OCI-LY7 (cell line): ENCODE measurements at regions not wholly inside any gene's neighbourhood (a gene's known extent, or its start where the extent isn't known, plus 50 kb on each side); places are given as distances from the start of the nearest gene placed in this dataset.

Experiments
- BruUV-seq: library from RNA; stranded (reverse); fragments of 400-500 nt; replicated peaks from 2 replicates; lab custom pipeline; 2021; lab: Mats Ljungman, UMichigan
- CTCF ChIA-PET: fragments of 300-600 bp; sonication (Branson Sonifier 250); formaldehyde crosslinking; loops from one replicate; lab custom pipeline; 2022; ENCODE audit warnings: antibody characterized with exemption; ENCODE audit not compliant: unreplicated experiment; lab: Charles Lee
- POLR2A ChIA-PET: fragments of 300-600 bp; sonication (Branson Sonifier 250); formaldehyde crosslinking; loops from one replicate; lab custom pipeline; 2022; ENCODE audit warnings: antibody characterized with exemption; lab: Charles Lee
- DNase-seq: peaks from one replicate; pipeline ENCODE4 v3.0.0-alpha.2; 2015; ENCODE audit warnings: low spot score
- H2AFZ ChIP-seq: fragments of 200-600 bp; sonication (generic), shearing (Covaris generic); 2 replicates; pipeline ENCODE4 v1.6.1; 2014; ENCODE audit warnings: mild to moderate bottlenecking, antibody characterized with exemption, low read length, moderate library complexity
- H3K27ac ChIP-seq: fragments of 200-600 bp; sonication (generic); 2 replicates; pipeline ENCODE4 v1.5.1; 2014; ENCODE audit warnings: mixed run types, low read depth, mild to moderate bottlenecking, moderate library complexity, low read length, inconsistent platforms; ENCODE audit not compliant: poor library complexity, severe bottlenecking
- H3K36me3 ChIP-seq: fragments of 200-600 bp; sonication (generic); 2 replicates; pipeline ENCODE4 v1.6.1; 2014; ENCODE audit warnings: mild to moderate bottlenecking, antibody characterized with exemption, low read length, moderate library complexity, mixed read lengths; ENCODE audit not compliant: insufficient read depth
- H3K4me1 ChIP-seq: fragments of 200-600 bp; sonication (generic); 2 replicates; pipeline ENCODE4 v1.5.1; 2014; ENCODE audit warnings: mild to moderate bottlenecking, low read length; ENCODE audit not compliant: insufficient read depth, poor library complexity, severe bottlenecking
- H3K4me2 ChIP-seq: fragments of 200-600 bp; sonication (generic); 2 replicates; pipeline ENCODE4 v1.6.1; 2014; ENCODE audit warnings: mild to moderate bottlenecking, low read length
- H3K4me3 ChIP-seq: fragments of 200-600 bp; sonication (generic); 2 replicates; pipeline ENCODE4 v1.5.1; 2014; ENCODE audit warnings: mild to moderate bottlenecking, low read depth, low read length; ENCODE audit not compliant: poor library complexity, severe bottlenecking
- H3K79me2 ChIP-seq: fragments of 200-600 bp; sonication (generic); 2 replicates; pipeline ENCODE4 v1.6.1; 2016; ENCODE audit warnings: low read depth, mild to moderate bottlenecking, low read length, moderate library complexity, mixed read lengths; ENCODE audit not compliant: insufficient read depth
- H3K9me2 ChIP-seq: fragments of 200-600 bp; sonication (generic); 2 replicates; pipeline ENCODE4 v1.6.1; 2016; ENCODE audit warnings: mild to moderate bottlenecking, low read length, mixed read lengths; ENCODE audit not compliant: insufficient read depth
- H3K9me3 ChIP-seq: fragments of 200-600 bp; sonication (generic); 2 replicates; pipeline ENCODE4 v1.6.1; 2014; ENCODE audit warnings: mild to moderate bottlenecking, mixed run types, low read length, mixed read lengths
- H4K20me1 ChIP-seq: fragments of 200-600 bp; sonication (generic); 2 replicates; pipeline ENCODE4 v1.6.1; 2014; ENCODE audit warnings: mild to moderate bottlenecking, antibody characterized with exemption, low read length, moderate library complexity, mixed read lengths; ENCODE audit not compliant: insufficient read depth
- CTCF ChIP-seq: fragments of 200-600 bp; sonication (generic); conservative IDR thresholded peaks from 2 replicates; pipeline ENCODE4 v1.5.1; 2014; ENCODE audit warnings: mild to moderate bottlenecking, antibody characterized with exemption, low read length, moderate library complexity, mixed read lengths
- EZH2phosphoT487 ChIP-seq: fragments of 200-600 bp; sonication (generic); IDR thresholded peaks from 2 replicates; pipeline ENCODE4 v1.6.1; 2018; ENCODE audit warnings: low read depth, borderline replicate concordance, mild to moderate bottlenecking, mixed run types, antibody characterized with exemption, low read length, moderate library complexity, mixed read lengths
- intact Hi-C: fragments of 100-400 bp; cut with micrococcal nuclease; formaldehyde crosslinking; loops from one replicate; pipeline ENCODE4 v1.10.0; 2022; ENCODE audit not compliant: unreplicated experiment

- DNase-seq: no peak
- Histone ChIP-seq H3K36me3 (no peaks in the 10 kb centered on the region), H3K27ac (no peak overlapping the region), H3K4me3 (no peak overlapping the region), H3K9me2 (no peaks in the 10 kb centered on the region), H2AFZ (no peak overlapping the region), H3K79me2 (no peaks in the 10 kb centered on the region), H3K4me1 (no peaks in the 10 kb centered on the region), H4K20me1 (no peaks in the 10 kb centered on the region), H3K4me2 (no peak overlapping the region), H3K9me3 (no peaks in the 10 kb centered on the region)
- no TSS peak for BruUV-seq
- CTCF ChIA-PET: no interaction called here
- POLR2A ChIA-PET: no interaction called here
- intact Hi-C loops: no loop called here
- no peak for TF ChIP-seq EZH2phosphoT487
- no peak for TF ChIP-seq CTCF
Measured at GRCh38 chr4:134019657-134020056, 181.9 kb downstream of the PABPC4L start.

- POLR2A ChIA-PET: no interaction called here
- H3K4me1 ChIP-seq: no peaks in the 10 kb centered on the region
- TF ChIP-seq CTCF: no peak
- no peak for TF ChIP-seq EZH2phosphoT487
- intact Hi-C loops: no loop called here
- DNase-seq: no peak
- no peak overlapping the region for H3K4me3 ChIP-seq
- CTCF ChIA-PET: no interaction called here
- H2AFZ ChIP-seq: no peak overlapping the region
- H4K20me1 ChIP-seq: no peaks in the 10 kb centered on the region
- no peak overlapping the region for H3K27ac ChIP-seq
- no peaks in the 10 kb centered on the region for H3K9me2 ChIP-seq
- no peaks in the 10 kb centered on the region for H3K9me3 ChIP-seq
- BruUV-seq: no TSS peak
- H3K79me2 ChIP-seq: no peaks in the 10 kb centered on the region
- no peaks in the 10 kb centered on the region for H3K36me3 ChIP-seq
- no peak overlapping the region for H3K4me2 ChIP-seq
Measured at GRCh38 chr4:134018846-134019245, 182.7 kb downstream of the PABPC4L start.

GRCh38 chr4:134001057-134001456 lies 200.5 kb downstream of the PABPC4L start:
- no peaks in the 10 kb centered on the region for H3K9me3 ChIP-seq
- H4K20me1 ChIP-seq: no peaks in the 10 kb centered on the region
- H3K9me2 ChIP-seq: no peaks in the 10 kb centered on the region
- H3K4me2 ChIP-seq: no peak overlapping the region
- H3K4me1 ChIP-seq: no peaks in the 10 kb centered on the region
- ChIA-PET POLR2A (interaction anchor here (0.6 kb wide), 1 partner anchor 78 kb away, joined by 5 read pairs; no protein-coding TSS in a partner anchor), CTCF (no interaction called here)
- DNase-seq: no peak
- TF ChIP-seq EZH2phosphoT487 (no peak), CTCF (no peak)
- H3K27ac ChIP-seq: no peak overlapping the region
- BruUV-seq: no TSS peak
- no peak overlapping the region for H2AFZ ChIP-seq
- no peaks in the 10 kb centered on the region for H3K79me2 ChIP-seq
- intact Hi-C loops: no loop called here
- H3K36me3 ChIP-seq: no peaks in the 10 kb centered on the region
- no peak overlapping the region for H3K4me3 ChIP-seq
